ENCODE measurements at regions not wholly inside any gene's neighbourhood (a gene's known extent, or its start where the extent isn't known, plus 50 kb on each side); places are given as distances from the start of the nearest gene placed in this dataset.

- H4K20me1 ChIP-seq (ENCODE audit: insufficient read depth): no peaks in the 10 kb centered on the region
- no peak for TF ChIP-seq EGR1 (IDR thresholded peaks at IDR 0.05; ENCODE audit: low read depth)
- no peak for TF ChIP-seq REST (IDR thresholded peaks at IDR 0.05; ENCODE audit: low read depth)
- TF ChIP-seq CEBPB (IDR thresholded peaks at IDR 0.05; ENCODE audit: low read depth): no peak
- no peak overlapping the region for H3K9ac ChIP-seq (ENCODE audit: low read length)
- intact Hi-C loops (cut with micrococcal nuclease): no loop called here
- POLR2A ChIA-PET: no interaction called here
- no TSS peak for BruUV-seq (replicated peaks)
- no peaks in the 10 kb centered on the region for H3K4me1 ChIP-seq (ENCODE audit: control insufficient read depth in 1 of 2, insufficient read depth in 2 of 2, low read length in 2 of 2)
- H3K27ac ChIP-seq (ENCODE audit: low read depth, low read length): no peak overlapping the region
- H3K9me2 ChIP-seq (ENCODE audit: insufficient read depth): no peaks in the 10 kb centered on the region
- H3K9me3 ChIP-seq (ENCODE audit: control insufficient read depth in 1 of 2, insufficient read depth in 1 of 2, low read depth in 1 of 2, low read length in 2 of 2): no peaks in the 10 kb centered on the region
- H3K4me2 ChIP-seq (ENCODE audit: low read length): no peak overlapping the region
- H3K27me3 ChIP-seq (ENCODE audit: insufficient read depth, low read length): no peaks in the 10 kb centered on the region
- no peaks in the 10 kb centered on the region for H3K36me3 ChIP-seq (ENCODE audit: control insufficient read depth in 1 of 2, insufficient read depth in 2 of 2, low read length in 2 of 2)
- H2AFZ ChIP-seq (ENCODE audit: low read depth, low read length, poor library complexity, severe bottlenecking): no peak overlapping the region
- CTCF ChIA-PET: no interaction called here
- RAD21 ChIA-PET (ENCODE audit: low non-redundant PET in 1 of 2, low total read pairs in 2 of 2, uncharacterized antibody in 2 of 2, unreplicated experiment in 2 of 2): no interaction called here
- H3K4me3 ChIP-seq (replicated peaks in 1 of 2; ENCODE audit: low read depth in 1 of 2, low read length in 2 of 2): no peak overlapping the region
- no peaks in the 10 kb centered on the region for H3K79me2 ChIP-seq (ENCODE audit: insufficient read depth, low read length)
- DNase-seq (ENCODE audit: low read depth, low spot score) (no peak), ATAC-seq (no peak)
These were observed 340.4 kb upstream of the MMADHC start for GRCh38 chr2:149928011-149928410.

GRCh38 chr2:149926149-149926548, 338.6 kb upstream of the MMADHC start:
- H2AFZ ChIP-seq (ENCODE audit: low read depth, low read length, poor library complexity, severe bottlenecking): no peak overlapping the region
- BruUV-seq (replicated peaks): no TSS peak
- TF ChIP-seq TCF7L2 (IDR thresholded peaks at IDR 0.05; ENCODE audit: borderline replicate concordance, extremely low read depth, insufficient read depth, insufficient read length): no peak
- TF ChIP-seq EZH2phosphoT487 (IDR thresholded peaks at IDR 0.05; ENCODE audit: borderline replicate concordance): no peak
- no peak for TF ChIP-seq POLR2A (IDR thresholded peaks at IDR 0.05; ENCODE audit: borderline replicate concordance, extremely low read depth, insufficient read depth, insufficient read length)
- TF ChIP-seq CEBPB (IDR thresholded peaks at IDR 0.05; ENCODE audit: low read depth): no peak
- TF ChIP-seq ELF1 (IDR thresholded peaks at IDR 0.05; ENCODE audit: borderline replicate concordance, low read depth): no peak
- no peak for TF ChIP-seq CBX3 (IDR thresholded peaks at IDR 0.05; ENCODE audit: low read depth)
- TF ChIP-seq ATF3 (IDR thresholded peaks at IDR 0.05): no peak
- no peak for TF ChIP-seq ZFX (IDR thresholded peaks at IDR 0.05)
- no peak for TF ChIP-seq RAD21 (IDR thresholded peaks at IDR 0.05; ENCODE audit: low read depth)
- TF ChIP-seq FOSL1 (IDR thresholded peaks at IDR 0.05; ENCODE audit: low read depth): no peak
- no peak for TF ChIP-seq EZH2 (IDR thresholded peaks at IDR 0.05)
- no peak for TF ChIP-seq ZNF274 (IDR thresholded peaks at IDR 0.05; ENCODE audit: low read depth, low read length)
- no peak for TF ChIP-seq SIN3A (IDR thresholded peaks at IDR 0.05; ENCODE audit: low read depth)
- no peak for TF ChIP-seq REST (IDR thresholded peaks at IDR 0.05; ENCODE audit: low read depth)
- intact Hi-C loops (cut with micrococcal nuclease): no loop called here
- no peak overlapping the region for H3K4me2 ChIP-seq (ENCODE audit: low read length)
- no peaks in the 10 kb centered on the region for H3K79me2 ChIP-seq (ENCODE audit: insufficient read depth, low read length)
- RAD21 ChIA-PET (ENCODE audit: low non-redundant PET in 1 of 2, low total read pairs in 2 of 2, uncharacterized antibody in 2 of 2, unreplicated experiment in 2 of 2): no interaction called here
- H3K9me2 ChIP-seq (ENCODE audit: insufficient read depth): no peaks in the 10 kb centered on the region
- DNase-seq (ENCODE audit: low read depth, low spot score) (no peak), ATAC-seq (no peak)
- no peaks in the 10 kb centered on the region for H3K9me3 ChIP-seq (ENCODE audit: control insufficient read depth in 1 of 2, insufficient read depth in 1 of 2, low read depth in 1 of 2, low read length in 2 of 2)
- H3K9ac ChIP-seq (ENCODE audit: low read length): no peak overlapping the region
- POLR2A ChIA-PET: no interaction called here
- H3K4me3 ChIP-seq (replicated peaks in 1 of 2; ENCODE audit: low read depth in 1 of 2, low read length in 2 of 2): no peak overlapping the region
- H3K36me3 ChIP-seq (ENCODE audit: control insufficient read depth in 1 of 2, insufficient read depth in 2 of 2, low read length in 2 of 2): no peaks in the 10 kb centered on the region
- H4K20me1 ChIP-seq (ENCODE audit: insufficient read depth): no peaks in the 10 kb centered on the region
- no peaks in the 10 kb centered on the region for H3K4me1 ChIP-seq (ENCODE audit: control insufficient read depth in 1 of 2, insufficient read depth in 2 of 2, low read length in 2 of 2)
- H3K27me3 ChIP-seq (ENCODE audit: insufficient read depth, low read length): no peaks in the 10 kb centered on the region
- CTCF ChIA-PET: no interaction called here
- no peak overlapping the region for H3K27ac ChIP-seq (ENCODE audit: low read depth, low read length)
